Natural killer cell treated with Interleukin-12 subunit alpha and Interleukin-12 subunit beta and Interleukin-15 and Interleukin-18, amount 100 ng/mL, for 72 hours (primary cell): ENCODE measurements at regions not wholly inside any gene's neighbourhood (a gene's known extent, or its start where the extent isn't known, plus 50 kb on each side); places are given as distances from the start of the nearest gene placed in this dataset.
A peak's percentile ranks its signal among the peaks of the same experiment; 100 is the strongest.

ENCODE experiments used
- ATAC-seq, 2 donors: fragments of 150-1000 bp; cut with Tn5 transposase in 1 of 2; sonication (Bioruptor Pico), chemical (Tn5 transposase) in 1 of 2; 2 replicates each; pipeline ENCODE4 v1.10.0; 2021
- DNase-seq: peaks from one replicate; pipeline ENCODE4 v3.0.0; 2022; ENCODE audit warnings: low spot score
- H3K27ac Mint-ChIP-seq, 2 donors: 1 replicate in 1 of 2; 2 replicates in 1 of 2; pipeline ENCODE4 v1.8.0; 2022; ENCODE audit warnings: mixed read lengths in 2 of 2, mild to moderate bottlenecking in 1 of 2, moderate library complexity in 1 of 2
- H3K27me3 Mint-ChIP-seq, 2 donors: 1 replicate in 1 of 2; 2 replicates in 1 of 2; pipeline ENCODE4 v1.8.0; 2022; ENCODE audit warnings: mixed read lengths in 2 of 2
- H3K36me3 Mint-ChIP-seq: one replicate; pipeline ENCODE4 v1.8.0; 2022; ENCODE audit warnings: mixed read lengths
- H3K4me1 Mint-ChIP-seq, 2 donors: 1 replicate in 1 of 2; 2 replicates in 1 of 2; pipeline ENCODE4 v1.8.0; 2022; ENCODE audit warnings: low read depth in 2 of 2, mixed read lengths in 2 of 2, mild to moderate bottlenecking in 1 of 2
- H3K4me3 Mint-ChIP-seq: one replicate; pipeline ENCODE4 v1.8.0; 2022; ENCODE audit warnings: mixed read lengths
- H3K9me3 Mint-ChIP-seq: 2 replicates; pipeline ENCODE4 v1.8.0; 2022; ENCODE audit warnings: mixed read lengths

GRCh38 chr13:50401721-50402465 is 386.6 kb downstream of the KCNRG start:
- H3K36me3 Mint-ChIP-seq, result peaks cover 7% of the 10 kb centered on the region
- H3K4me3 Mint-ChIP-seq, result no peak overlapping the region
- H3K27me3 Mint-ChIP-seq, result peaks cover 0 to under 1% of the 10 kb centered on the region in 2 donors
- peak overlapping the region in 1 of 2 donors; percentile 86 for H3K27ac Mint-ChIP-seq
- DNase-seq, result no peak
- H3K4me1 Mint-ChIP-seq, result peaks cover 22 to 30% of the 10 kb centered on the region in 2 donors
- peaks cover 3% of the 10 kb centered on the region for H3K9me3 Mint-ChIP-seq
- ATAC-seq, result no peak

GRCh38 chr13:50403311-50403710 is 388.1 kb downstream of the KCNRG start:
- DNase-seq, result no peak
- peaks cover 0 to 3% of the 10 kb centered on the region in 2 donors for H3K27me3 Mint-ChIP-seq
- peak overlapping the region in 1 of 2 donors; percentile 34 for H3K27ac Mint-ChIP-seq
- no peak overlapping the region for H3K4me3 Mint-ChIP-seq
- H3K36me3 Mint-ChIP-seq, result peaks cover 7% of the 10 kb centered on the region
- H3K9me3 Mint-ChIP-seq, result peaks cover 3% of the 10 kb centered on the region
- H3K4me1 Mint-ChIP-seq, result peaks cover 22 to 32% of the 10 kb centered on the region in 2 donors
- ATAC-seq, result no peak

DNA sequence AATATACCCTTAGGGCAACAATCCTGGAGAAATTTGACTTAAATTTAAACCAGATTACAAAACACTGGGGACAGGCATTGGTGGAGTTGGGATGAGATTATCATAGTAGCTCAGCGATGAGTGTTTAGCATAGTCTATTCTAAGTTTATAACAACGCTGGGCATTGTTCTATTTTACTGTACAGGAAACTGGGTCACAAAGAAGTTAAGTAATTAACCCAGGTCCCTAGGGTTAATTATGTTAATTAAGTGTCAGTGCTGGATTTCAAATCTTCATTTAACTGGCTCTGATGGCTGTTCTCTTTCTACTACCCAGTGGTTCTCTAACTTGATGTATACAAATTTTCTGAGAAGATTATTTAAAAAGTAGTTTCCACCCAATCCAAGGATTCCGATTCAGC is 388.9 kb downstream of the KCNRG start:
- H3K4me3 Mint-ChIP-seq, result no peak overlapping the region
- DNase-seq, result no peak
- H3K9me3 Mint-ChIP-seq, result peaks cover 3% of the 10 kb centered on the region
- peaks cover 0 to 5% of the 10 kb centered on the region in 2 donors for H3K27me3 Mint-ChIP-seq
- peaks cover 24 to 36% of the 10 kb centered on the region in 2 donors for H3K4me1 Mint-ChIP-seq
- peaks cover 7% of the 10 kb centered on the region for H3K36me3 Mint-ChIP-seq
- peak overlapping the region in 1 of 2 donors; percentile 34 for H3K27ac Mint-ChIP-seq
- no peak for ATAC-seq

GRCh38 chr13:50404769-50405168 is 389.5 kb downstream of the KCNRG start:
- no peak overlapping the region for H3K4me3 Mint-ChIP-seq
- peaks cover 0 to 6% of the 10 kb centered on the region in 2 donors for H3K27me3 Mint-ChIP-seq
- DNase-seq, result no peak
- H3K27ac Mint-ChIP-seq, result no peak overlapping the region
- peaks cover 7% of the 10 kb centered on the region for H3K36me3 Mint-ChIP-seq
- H3K4me1 Mint-ChIP-seq, result peaks cover 26 to 37% of the 10 kb centered on the region in 2 donors
- no peak for ATAC-seq
- H3K9me3 Mint-ChIP-seq, result peaks cover 3% of the 10 kb centered on the region

GRCh38 chr13:50406831-50407230 is 391.6 kb downstream of the KCNRG start:
- Mint-ChIP-seq H3K4me1 (peaks cover 19 to 25% of the 10 kb centered on the region in 2 donors), H3K27me3 (peaks cover 0 to 6% of the 10 kb centered on the region in 2 donors), H3K9me3 (peaks cover 3% of the 10 kb centered on the region), H3K4me3 (no peak overlapping the region), H3K36me3 (peaks cover 7% of the 10 kb centered on the region), H3K27ac (peak overlapping the region in 1 of 2 donors; percentile 25)
- ATAC-seq (no peak), DNase-seq (no peak)

DNA sequence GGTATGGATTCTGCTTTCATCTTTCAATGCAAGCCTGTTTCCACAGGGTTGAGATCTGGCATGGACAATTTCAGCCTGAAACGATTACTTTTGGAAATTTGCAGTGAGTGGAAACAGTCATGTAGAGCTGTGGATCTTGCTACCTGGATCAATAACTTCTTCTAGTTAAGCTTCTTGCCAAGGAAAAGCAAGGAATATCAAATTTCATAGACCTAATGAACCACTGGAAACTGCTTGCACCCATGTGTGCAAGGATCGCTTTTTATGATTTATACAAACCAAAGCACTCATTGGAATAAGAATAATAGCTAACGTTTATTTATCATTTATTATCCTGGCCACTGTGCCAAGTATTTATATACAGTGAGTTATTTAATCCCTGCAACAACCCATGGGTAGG is 392.8 kb downstream of the KCNRG start:
- H3K36me3 Mint-ChIP-seq, result no peaks in the 10 kb centered on the region
- H3K27ac Mint-ChIP-seq, result no peak overlapping the region
- peaks cover 2 to 6% of the 10 kb centered on the region in 2 donors for H3K27me3 Mint-ChIP-seq
- H3K4me3 Mint-ChIP-seq, result no peak overlapping the region
- no peak for DNase-seq
- no peaks in the 10 kb centered on the region for H3K9me3 Mint-ChIP-seq
- ATAC-seq, result no peak
- peaks cover 11 to 16% of the 10 kb centered on the region in 2 donors for H3K4me1 Mint-ChIP-seq

DNA sequence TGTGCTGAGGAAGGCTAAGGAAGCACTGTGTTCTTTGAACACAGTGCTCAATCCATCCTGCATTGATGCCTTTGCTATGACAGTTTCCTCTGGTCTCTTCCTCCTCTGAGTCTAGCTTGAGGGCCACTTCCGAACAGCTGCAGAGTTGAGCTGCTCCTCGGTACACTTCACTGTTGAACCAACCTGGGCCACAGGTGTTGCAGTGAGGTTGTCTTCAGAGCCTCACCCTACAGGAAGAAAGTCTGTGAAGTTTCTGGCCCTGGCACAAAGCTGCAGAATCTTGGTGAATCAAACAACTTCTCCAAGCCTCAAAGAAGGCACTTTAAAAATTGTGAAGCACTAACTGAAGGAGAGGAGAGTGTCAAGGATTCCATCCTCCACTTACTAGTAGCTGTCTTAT is 394.0 kb downstream of the KCNRG start:
- no peak for ATAC-seq
- Mint-ChIP-seq H3K9me3 (no peaks in the 10 kb centered on the region), H3K27ac (peak overlapping the region in 1 of 2 donors; percentile 53), H3K4me3 (no peak overlapping the region), H3K27me3 (peaks cover 7 to 10% of the 10 kb centered on the region in 2 donors), H3K4me1 (peaks cover 11 to 20% of the 10 kb centered on the region in 2 donors), H3K36me3 (peaks cover under 1% of the 10 kb centered on the region)
- DNase-seq, result no peak

DNA sequence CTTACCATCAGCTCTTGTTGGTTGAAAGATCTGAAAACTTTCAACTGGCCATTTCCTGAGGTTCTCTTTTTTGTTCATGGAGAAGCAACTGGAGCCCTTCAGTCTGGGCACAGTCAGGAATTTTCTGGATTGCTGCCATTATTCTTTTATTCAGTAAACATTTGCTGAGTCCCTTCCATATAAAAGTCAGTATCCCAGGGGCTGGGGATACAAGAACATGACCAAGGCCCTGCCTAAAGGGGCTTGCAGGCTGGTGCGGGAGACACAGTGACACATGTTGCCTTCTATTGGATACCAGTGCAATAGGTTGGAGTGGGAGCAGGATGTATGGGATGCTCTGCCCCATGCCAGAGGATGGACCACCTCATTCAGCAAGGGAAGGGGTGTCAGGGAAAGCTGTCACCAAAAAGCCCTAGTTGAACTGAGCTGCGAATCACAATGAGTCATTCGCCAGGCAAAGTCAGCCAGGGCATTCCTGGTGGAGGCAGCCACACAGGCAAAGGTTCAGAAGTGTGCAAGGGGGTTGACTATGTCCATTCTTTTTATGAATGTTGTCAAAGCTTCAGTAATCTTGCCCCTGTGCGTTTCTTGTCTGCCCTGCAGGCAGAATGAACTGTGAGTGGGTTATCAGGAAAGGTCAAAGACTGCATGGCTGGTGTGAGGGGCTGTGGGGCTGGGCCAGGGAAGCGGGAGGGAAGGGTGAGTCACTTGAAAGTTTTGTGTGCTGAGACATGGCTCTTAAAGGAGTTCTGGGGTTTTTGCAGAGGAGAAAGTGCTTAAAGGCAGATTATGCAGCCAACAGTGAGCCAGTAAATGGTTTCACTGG is 395.9 kb downstream of the KCNRG start:
- no peak for ATAC-seq

DNA sequence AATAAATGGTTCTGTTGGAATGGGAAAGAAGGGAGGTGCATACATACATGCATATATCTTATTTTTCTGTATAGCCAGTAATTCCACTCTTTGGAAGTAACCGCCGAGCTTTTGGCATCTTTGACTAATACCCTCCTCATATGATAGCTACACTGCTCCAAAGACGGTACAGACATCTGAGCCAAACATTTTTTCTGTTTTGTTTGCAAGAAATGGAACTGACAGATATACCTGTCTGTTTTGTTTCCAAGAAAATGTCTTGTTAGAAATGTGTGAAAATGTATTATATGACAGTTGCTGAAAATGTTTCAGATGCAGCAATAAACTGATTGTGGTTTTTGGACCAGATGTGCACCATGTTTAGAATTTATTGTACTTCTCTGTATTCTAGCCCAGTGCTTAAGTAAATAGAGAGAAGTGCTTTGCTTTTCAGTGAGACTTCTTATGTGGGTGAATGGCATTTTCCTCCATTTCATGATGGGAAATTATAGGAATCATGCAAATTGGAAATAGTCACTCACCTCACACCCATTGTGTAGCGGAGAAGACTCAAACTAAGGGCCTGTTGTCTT is 396.9 kb downstream of the KCNRG start:
- Mint-ChIP-seq H3K36me3 (peaks cover 6% of the 10 kb centered on the region), H3K9me3 (peaks cover 8% of the 10 kb centered on the region), H3K4me3 (no peak overlapping the region), H3K27ac (no peak overlapping the region), H3K27me3 (peaks cover 7% of the 10 kb centered on the region in 2 donors), H3K4me1 (peaks cover 11 to 24% of the 10 kb centered on the region in 2 donors)
- ATAC-seq, result no peak
- no peak for DNase-seq

More for the DNA sequence above, 395.9 kb downstream of the KCNRG start:
- Mint-ChIP-seq H3K36me3 (peaks cover 6% of the 10 kb centered on the region), H3K4me3 (no peak overlapping the region), H3K9me3 (peaks cover 5% of the 10 kb centered on the region), H3K27ac (peak overlapping the region in 1 of 2 donors; percentile 61), H3K27me3 (peaks cover 7 to 10% of the 10 kb centered on the region in 2 donors), H3K4me1 (peaks cover 11 to 28% of the 10 kb centered on the region in 2 donors)
- DNase-seq, result no peak

DNA sequence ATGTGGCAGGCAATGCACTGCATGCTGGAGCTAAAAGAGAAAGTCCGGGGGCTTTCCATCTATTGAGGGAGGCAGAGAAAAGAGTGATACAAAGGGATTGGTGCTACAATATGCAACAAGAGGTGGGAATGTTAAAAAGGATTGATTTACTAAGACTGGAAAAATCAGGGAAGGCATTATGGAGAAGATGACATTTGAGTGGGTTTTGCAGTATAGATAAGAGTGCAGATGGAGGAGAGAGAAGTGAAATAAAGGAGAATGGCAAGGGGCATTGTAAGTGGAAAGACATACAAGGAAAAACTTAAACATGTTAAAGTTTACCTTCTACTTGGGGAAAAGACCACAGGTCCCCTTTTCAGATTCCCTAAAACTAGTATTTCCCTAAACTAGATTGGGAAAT is 399.4 kb downstream of the KCNRG start:
- Mint-ChIP-seq H3K27me3 (peaks cover 6 to 7% of the 10 kb centered on the region in 2 donors), H3K36me3 (peaks cover 6% of the 10 kb centered on the region), H3K4me1 (peaks cover 7 to 18% of the 10 kb centered on the region in 2 donors), H3K4me3 (no peak overlapping the region), H3K27ac (no peak overlapping the region), H3K9me3 (peaks cover 8% of the 10 kb centered on the region)
- no peak for DNase-seq
- no peak for ATAC-seq

GRCh38 chr13:50415428-50415827 is 400.2 kb downstream of the KCNRG start:
- H3K9me3 Mint-ChIP-seq, result peaks cover 8% of the 10 kb centered on the region
- no peak for ATAC-seq
- H3K27ac Mint-ChIP-seq, result peak overlapping the region in 1 of 2 donors; percentile 67
- no peak overlapping the region for H3K4me3 Mint-ChIP-seq
- H3K4me1 Mint-ChIP-seq, result peaks cover 7 to 18% of the 10 kb centered on the region in 2 donors
- peaks cover 6% of the 10 kb centered on the region for H3K36me3 Mint-ChIP-seq
- H3K27me3 Mint-ChIP-seq, result peaks cover 6 to 7% of the 10 kb centered on the region in 2 donors
- no peak for DNase-seq

GRCh38 chr13:50417597-50417996 is 402.4 kb downstream of the KCNRG start:
- ATAC-seq (no peak), DNase-seq (no peak)
- no peak overlapping the region for H3K27ac Mint-ChIP-seq
- peaks cover 6 to 7% of the 10 kb centered on the region in 2 donors for H3K27me3 Mint-ChIP-seq
- H3K4me3 Mint-ChIP-seq, result no peak overlapping the region
- peaks cover 7 to 20% of the 10 kb centered on the region in 2 donors for H3K4me1 Mint-ChIP-seq
- peaks cover 8% of the 10 kb centered on the region for H3K9me3 Mint-ChIP-seq
- H3K36me3 Mint-ChIP-seq, result peaks cover 6% of the 10 kb centered on the region

DNA sequence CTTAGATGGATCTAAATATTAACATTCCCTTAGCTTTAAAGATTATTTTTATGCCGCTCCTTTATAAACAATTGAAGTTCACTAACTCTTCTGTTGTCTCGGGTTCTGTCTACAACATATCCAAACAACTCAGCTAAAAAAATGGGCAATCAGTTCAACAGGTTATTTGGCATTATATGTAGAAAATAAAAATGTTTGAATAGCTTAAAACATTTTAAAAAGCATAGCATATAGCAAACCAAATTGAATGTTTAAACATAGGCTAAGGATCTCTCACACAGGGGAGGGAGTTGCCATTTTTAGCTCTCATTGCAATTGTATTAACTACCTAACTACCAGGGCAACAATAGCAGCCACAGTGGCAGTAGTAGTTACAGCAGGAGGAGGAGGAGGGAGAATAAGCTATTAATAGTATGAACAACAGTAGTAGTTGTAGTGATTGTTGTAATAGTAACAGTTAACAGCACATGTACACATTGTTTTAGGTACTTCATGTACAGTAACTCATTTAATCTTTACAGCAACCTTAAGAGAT is 404.2 kb downstream of the KCNRG start:
- Mint-ChIP-seq H3K9me3 (peaks cover 8% of the 10 kb centered on the region), H3K27ac (peak overlapping the region in 1 of 2 donors; percentile 22), H3K27me3 (peaks cover 0 to 2% of the 10 kb centered on the region in 2 donors), H3K4me3 (no peak overlapping the region), H3K4me1 (peaks cover 17 to 25% of the 10 kb centered on the region in 2 donors), H3K36me3 (peaks cover 4% of the 10 kb centered on the region)
- ATAC-seq (no peak), DNase-seq (no peak)
